CD4-positive, alpha-beta T cell (primary cell): ENCODE measurements at regions not wholly inside any gene's neighbourhood (a gene's known extent, or its start where the extent isn't known, plus 50 kb on each side); places are given as distances from the start of the nearest gene placed in this dataset.

ENCODE experiments used
- ATAC-seq: fragments of 200-7000 bp; cut with Tn5 transposase; one replicate; pipeline ENCODE4 v1.10.0; 2022; ENCODE audit warnings: mild to moderate bottlenecking; ENCODE audit not compliant: poor library complexity
- CTCF ChIA-PET: fragments of 350-600 bp; sonication (Branson Sonifier 250); formaldehyde crosslinking; loops from one replicate; lab custom pipeline; 2021; ENCODE audit warnings: antibody characterized with exemption, inconsistent platforms; lab: Charles Lee
- POLR2A ChIA-PET: fragments of 350-600 bp; sonication (Branson Sonifier 250); formaldehyde crosslinking; loops from one replicate; lab custom pipeline; 2021; ENCODE audit warnings: antibody characterized with exemption, inconsistent platforms; lab: Charles Lee
- DNase-seq, 14 experiments: peaks; one replicate each; pipeline ENCODE4 v3.0.0-alpha.2; 2013 to 2020; ENCODE audit warnings: mixed read lengths in 2 of 14
- H3K27ac ChIP-seq, 2 donors: one replicate each; pipeline versions ENCODE4 v1.5.1 to v1.7.0; 2013; ENCODE audit warnings: low read length in 2 of 2, low read depth in 1 of 2, mild to moderate bottlenecking in 1 of 2
- H3K27me3 ChIP-seq, 2 experiments: 1 replicate in 1 of 2; 2 replicates in 1 of 2; pipeline versions ENCODE4 v1.6.1 to v1.7.0; 2013; ENCODE audit warnings: low read length in 2 of 2, control low read depth in 1 of 2, mild to moderate bottlenecking in 1 of 2, moderate library complexity in 1 of 2; ENCODE audit not compliant: insufficient read depth in 2 of 2, control insufficient read depth in 1 of 2
- H3K36me3 ChIP-seq: one replicate; pipeline ENCODE4 v1.6.1; 2013; ENCODE audit warnings: low read length, control low read depth; ENCODE audit not compliant: insufficient read depth
- H3K4me1 ChIP-seq: one replicate; pipeline ENCODE4 v1.6.1; 2013; ENCODE audit warnings: low read length, control low read depth; ENCODE audit not compliant: insufficient read depth
- H3K4me3 ChIP-seq: one replicate; pipeline ENCODE4 v1.5.1; 2013; ENCODE audit warnings: mild to moderate bottlenecking, low read length, moderate library complexity
- H3K9me3 ChIP-seq, 2 experiments: 1 replicate in 1 of 2; 2 replicates in 1 of 2; pipeline versions ENCODE4 v1.6.1 to v1.7.0; 2013; ENCODE audit warnings: low read length in 2 of 2, mild to moderate bottlenecking in 2 of 2, control low read depth in 1 of 2, moderate library complexity in 1 of 2; ENCODE audit not compliant: control insufficient read depth in 1 of 2, insufficient read depth in 1 of 2
- H3K27ac Mint-ChIP-seq: one replicate; pipeline ENCODE4 v1.8.0; 2020; ENCODE audit warnings: mixed read lengths
- H3K27me3 Mint-ChIP-seq: one replicate; pipeline ENCODE4 v1.8.0; 2021; ENCODE audit warnings: mixed read lengths
- H3K36me3 Mint-ChIP-seq: one replicate; pipeline ENCODE4 v1.8.0; 2021; ENCODE audit warnings: low read depth, mixed read lengths
- H3K4me1 Mint-ChIP-seq: one replicate; pipeline ENCODE4 v1.8.0; 2021; ENCODE audit warnings: low read depth, mixed read lengths
- H3K4me3 Mint-ChIP-seq: one replicate; pipeline ENCODE4 v1.8.0; 2020; ENCODE audit warnings: mild to moderate bottlenecking, mixed read lengths
- H3K9me3 Mint-ChIP-seq: one replicate; pipeline ENCODE4 v1.8.0; 2020; ENCODE audit warnings: mixed read lengths
- CTCF ChIP-seq: fragments of 200-600 bp; IDR thresholded peaks from one replicate; pipeline ENCODE4 v1.8.0; 2022; ENCODE audit warnings: antibody characterized with exemption, mild to moderate bottlenecking
- intact Hi-C, 2 experiments: fragments of 100-400 bp; cut with DNase I in 1 of 2; cut with micrococcal nuclease in 1 of 2; formaldehyde crosslinking; loops; one replicate each; pipeline versions ENCODE4 v1.15.1 to v1.9.0; 2023 to 2025; cut with DNase I, micrococcal nuclease

DNA sequence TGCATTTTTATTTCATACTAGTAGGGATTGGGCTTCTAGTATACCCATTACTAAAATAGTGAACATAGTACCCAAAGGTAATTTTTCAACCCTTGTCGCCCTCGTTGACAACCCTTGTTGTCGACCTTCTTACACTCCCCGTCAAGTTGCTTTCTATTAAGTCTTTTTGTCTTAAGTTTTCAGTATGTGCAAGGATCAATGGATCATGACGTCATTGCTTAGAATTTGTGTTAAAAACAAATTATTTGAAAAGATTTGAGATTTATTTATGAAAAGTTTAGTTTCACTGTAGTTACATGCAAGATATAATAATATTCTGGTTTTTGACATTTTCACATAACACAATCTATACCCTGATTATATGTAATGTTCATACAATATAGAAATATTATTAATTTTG lies 110.4 kb downstream of the CBLN2 start:
- Histone ChIP-seq H3K27ac (no peak overlapping the region), H3K36me3 (no peaks in the 10 kb centered on the region), H3K4me1 (no peaks in the 10 kb centered on the region), H3K9me3 (peaks cover 0 to 7% of the 10 kb centered on the region in 2 experiments), H3K4me3 (no peak overlapping the region), H3K27me3 (no peaks in the 10 kb centered on the region)
- H3K9me3 Mint-ChIP-seq, result peaks cover 4% of the 10 kb centered on the region
- intact Hi-C loops, result loop anchor here in 1 of 2 experiments (10.0 kb wide), 1 partner anchor 59 kb away; no protein-coding TSS in a partner anchor
- no peak overlapping the region for H3K4me3 Mint-ChIP-seq
- no peak for DNase-seq
- no peaks in the 10 kb centered on the region for H3K27me3 Mint-ChIP-seq
- ChIA-PET CTCF (no interaction called here), POLR2A (no interaction called here)
- ATAC-seq, result no peak
- no peak for TF ChIP-seq CTCF
- no peaks in the 10 kb centered on the region for H3K4me1 Mint-ChIP-seq
- H3K36me3 Mint-ChIP-seq, result no peaks in the 10 kb centered on the region
- no peak overlapping the region for H3K27ac Mint-ChIP-seq

DNA sequence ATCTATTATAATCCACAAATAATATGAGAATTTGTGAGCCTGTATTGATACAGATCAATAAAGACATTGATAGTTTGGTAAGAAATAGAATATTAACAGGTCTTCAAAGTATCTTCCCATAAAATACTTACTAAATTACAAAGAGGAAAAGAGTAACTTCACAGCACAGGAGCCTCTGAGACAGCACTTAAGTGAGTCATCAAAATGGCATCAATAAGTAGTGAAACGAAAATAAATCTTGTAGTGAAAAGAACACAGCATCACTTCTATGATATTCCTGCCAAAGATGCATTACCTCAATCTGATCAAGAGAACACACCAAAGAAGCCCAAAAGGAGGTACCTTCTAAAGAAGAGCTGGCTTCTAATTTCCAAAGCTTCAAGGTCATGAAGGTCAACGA lies 116.4 kb downstream of the CBLN2 start:
- Mint-ChIP-seq H3K27me3 (no peaks in the 10 kb centered on the region), H3K36me3 (no peaks in the 10 kb centered on the region), H3K4me1 (no peaks in the 10 kb centered on the region), H3K4me3 (no peak overlapping the region), H3K9me3 (peaks cover 2% of the 10 kb centered on the region), H3K27ac (no peak overlapping the region)
- intact Hi-C loops, result no loop called here
- TF ChIP-seq CTCF, result no peak
- Histone ChIP-seq H3K36me3 (no peaks in the 10 kb centered on the region), H3K9me3 (peaks cover 0 to 4% of the 10 kb centered on the region in 2 experiments), H3K4me3 (no peak overlapping the region), H3K27ac (no peak overlapping the region), H3K4me1 (no peaks in the 10 kb centered on the region), H3K27me3 (no peaks in the 10 kb centered on the region)
- ChIA-PET POLR2A (no interaction called here), CTCF (no interaction called here)
- ATAC-seq, result no peak
- no peak for DNase-seq

DNA sequence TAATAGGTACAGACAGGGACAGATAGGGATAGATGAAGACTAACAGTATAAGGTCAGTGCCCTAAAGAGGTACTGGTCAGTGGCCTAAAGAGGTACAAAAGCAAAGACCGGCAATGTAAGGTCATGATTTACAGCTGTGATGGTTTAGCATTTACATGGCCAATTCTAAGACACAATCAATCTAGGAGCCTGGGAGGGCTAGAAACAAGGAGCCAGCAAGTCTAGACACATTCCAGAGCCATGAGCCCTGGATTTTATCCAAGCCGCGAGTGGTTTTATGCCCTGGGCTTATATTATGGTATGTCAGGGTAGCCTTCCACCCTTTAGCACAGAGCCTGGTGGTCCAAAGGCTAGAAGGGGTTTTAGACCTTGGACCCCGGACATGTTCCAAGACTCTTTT lies 124.2 kb downstream of the CBLN2 start:
- Mint-ChIP-seq H3K27me3 (no peaks in the 10 kb centered on the region), H3K4me3 (no peak overlapping the region), H3K9me3 (peaks cover 3% of the 10 kb centered on the region), H3K36me3 (no peaks in the 10 kb centered on the region), H3K27ac (no peak overlapping the region), H3K4me1 (no peaks in the 10 kb centered on the region)
- Histone ChIP-seq H3K27ac (no peak overlapping the region), H3K9me3 (no peaks in the 10 kb centered on the region), H3K4me3 (no peak overlapping the region), H3K27me3 (no peaks in the 10 kb centered on the region), H3K4me1 (no peaks in the 10 kb centered on the region), H3K36me3 (no peaks in the 10 kb centered on the region)
- ChIA-PET CTCF (no interaction called here), POLR2A (no interaction called here)
- intact Hi-C loops, result no loop called here
- DNase-seq, result no peak
- no peak for TF ChIP-seq CTCF
- no peak for ATAC-seq
